Kidney epithelial cell (primary cell): ENCODE measurements at regions not wholly inside any gene's neighbourhood (a gene's known extent, or its start where the extent isn't known, plus 50 kb on each side); places are given as distances from the start of the nearest gene placed in this dataset.

Experiments used
- DNase-seq: peaks from one replicate; pipeline ENCODE4 v3.0.0-alpha.2; 2010; ENCODE audit warnings: low read depth
- H3K27me3 ChIP-seq: 2 replicates; pipeline ENCODE4 v1.6.0; 2011; ENCODE audit warnings: low read length; ENCODE audit not compliant: control insufficient read depth, insufficient read depth
- H3K36me3 ChIP-seq: 2 replicates; pipeline ENCODE4 v1.5.1; 2011; ENCODE audit warnings: low read length; ENCODE audit not compliant: control insufficient read depth, insufficient read depth
- H3K4me3 ChIP-seq: 2 replicates; pipeline ENCODE4 v1.5.1; 2011; ENCODE audit warnings: low read depth, mild to moderate bottlenecking, control low read depth, low read length
- CTCF ChIP-seq: IDR thresholded peaks from 2 replicates; pipeline ENCODE4 v1.5.1; 2011; ENCODE audit warnings: mild to moderate bottlenecking, moderate library complexity, low read length, control low read depth, inconsistent platforms; ENCODE audit not compliant: insufficient read depth, poor library complexity, severe bottlenecking

DNA sequence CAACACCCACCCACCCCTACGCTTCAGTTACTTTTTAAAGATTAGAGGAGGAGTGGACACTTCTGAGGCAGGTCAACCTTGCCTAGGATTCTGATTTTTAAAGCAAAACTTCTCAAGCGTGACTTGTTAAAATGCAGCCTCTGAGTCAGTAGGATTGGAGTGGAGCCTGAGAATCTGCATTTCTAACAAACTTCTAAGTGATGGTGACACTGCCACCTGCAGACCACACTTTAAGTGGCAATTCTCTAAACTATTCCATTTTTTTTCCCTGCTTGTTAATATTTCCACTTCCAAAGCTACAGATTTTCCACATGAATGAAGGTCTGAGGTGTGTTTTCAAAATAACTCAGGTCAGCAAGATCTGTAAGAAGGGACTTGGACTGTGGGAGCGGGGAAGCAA is 171.1 kb upstream of the CCDC150 start:
- TF ChIP-seq CTCF = peak; percentile 12
- H3K36me3 ChIP-seq = no peaks in the 10 kb centered on the region
- H3K4me3 ChIP-seq = no peak overlapping the region
- H3K27me3 ChIP-seq = no peaks in the 10 kb centered on the region
- no peak for DNase-seq

DNA sequence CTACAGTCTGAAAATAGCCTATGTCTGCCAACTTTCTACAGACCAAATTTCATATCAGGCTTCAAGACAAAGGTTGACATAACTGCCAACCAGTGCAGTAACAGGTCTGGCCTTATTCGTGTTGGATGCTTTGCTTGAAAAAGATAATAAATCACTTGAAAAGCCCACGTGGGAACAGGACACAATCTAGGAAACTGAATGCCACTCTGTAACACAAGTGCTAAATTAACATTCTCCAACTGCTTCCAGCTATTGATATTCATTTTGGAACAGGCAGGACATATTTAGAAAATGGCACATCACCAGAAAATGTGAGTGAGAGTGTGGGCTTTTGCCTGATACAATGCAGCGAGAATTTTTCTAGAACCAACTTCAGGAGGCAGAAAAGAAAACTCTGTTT is 165.9 kb upstream of the CCDC150 start:
- TF ChIP-seq CTCF = no peak
- no peaks in the 10 kb centered on the region for H3K36me3 ChIP-seq
- H3K4me3 ChIP-seq = no peak overlapping the region
- H3K27me3 ChIP-seq = no peaks in the 10 kb centered on the region
- no peak for DNase-seq

DNA sequence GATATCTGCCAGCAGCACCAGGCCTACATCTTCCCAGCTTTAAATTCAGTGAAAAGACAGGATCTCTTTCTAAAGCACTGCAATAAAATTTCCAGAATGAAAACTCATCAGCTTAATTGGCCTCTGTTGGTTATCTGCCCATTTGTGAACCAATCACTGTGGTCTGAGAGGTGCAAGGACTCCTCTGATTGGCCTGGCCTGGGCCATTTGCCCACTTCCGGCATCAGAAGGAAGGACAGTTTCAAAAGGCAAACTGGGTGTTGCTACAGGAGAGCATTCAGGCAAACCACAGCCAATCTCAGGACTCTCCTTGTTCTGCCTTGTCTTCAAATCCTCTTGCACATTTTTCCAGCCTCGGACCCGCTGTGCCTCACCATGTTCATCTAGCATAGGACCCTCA is 163.9 kb upstream of the CCDC150 start:
- DNase-seq = no peak
- no peak for TF ChIP-seq CTCF
- Histone ChIP-seq H3K4me3 (no peak overlapping the region), H3K36me3 (no peaks in the 10 kb centered on the region), H3K27me3 (no peaks in the 10 kb centered on the region)

GRCh38 chr2:196478588-196478987 is 160.9 kb upstream of the CCDC150 start:
- Histone ChIP-seq H3K27me3 (no peaks in the 10 kb centered on the region), H3K4me3 (no peak overlapping the region), H3K36me3 (no peaks in the 10 kb centered on the region)
- no peak for DNase-seq
- TF ChIP-seq CTCF = no peak

- peak; percentile 63 for DNase-seq
- no peaks in the 10 kb centered on the region for H3K36me3 ChIP-seq
- no peak for TF ChIP-seq CTCF
- no peak overlapping the region for H3K4me3 ChIP-seq
- no peaks in the 10 kb centered on the region for H3K27me3 ChIP-seq
Measured at GRCh38 chr2:196479350-196479749, 160.2 kb upstream of the CCDC150 start.

DNA sequence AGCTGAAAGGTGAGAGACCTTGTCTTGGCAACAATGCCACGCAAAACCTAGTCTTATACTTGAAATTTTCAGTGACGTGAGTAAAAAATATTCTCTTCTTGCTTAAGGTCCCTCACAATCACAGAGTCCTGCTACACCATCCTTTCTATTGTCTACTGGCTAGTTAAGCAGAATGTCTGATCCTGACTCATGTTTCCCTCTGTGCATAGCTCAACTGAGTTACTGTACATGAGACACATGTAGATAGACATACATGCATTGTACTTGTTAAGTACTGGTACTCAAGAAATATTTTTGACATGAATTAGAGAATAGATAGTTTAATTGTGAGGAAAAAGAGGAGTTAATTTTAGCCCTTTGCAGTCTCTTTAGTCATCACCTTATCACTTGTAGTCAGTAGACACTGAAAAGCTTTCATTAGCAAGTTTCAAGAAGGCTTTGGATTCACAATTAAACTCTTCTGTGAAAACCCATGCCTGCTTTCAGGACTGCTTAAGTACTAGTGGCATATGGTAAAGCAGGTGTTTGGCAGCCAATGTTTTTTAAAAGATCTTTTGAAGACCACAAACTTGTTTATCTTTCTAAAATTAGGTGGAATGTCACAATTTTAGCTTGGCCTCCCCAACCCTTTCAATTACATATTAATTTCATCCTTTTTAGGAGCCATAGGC is 158.7 kb upstream of the CCDC150 start:
- no peak for TF ChIP-seq CTCF
- Histone ChIP-seq H3K27me3 (no peaks in the 10 kb centered on the region), H3K4me3 (no peak overlapping the region), H3K36me3 (no peaks in the 10 kb centered on the region)
- no peak for DNase-seq
